ENCODE measurements at regions not wholly inside any gene's neighbourhood (a gene's known extent, or its start where the extent isn't known, plus 50 kb on each side); places are given as distances from the start of the nearest gene placed in this dataset.

DNA sequence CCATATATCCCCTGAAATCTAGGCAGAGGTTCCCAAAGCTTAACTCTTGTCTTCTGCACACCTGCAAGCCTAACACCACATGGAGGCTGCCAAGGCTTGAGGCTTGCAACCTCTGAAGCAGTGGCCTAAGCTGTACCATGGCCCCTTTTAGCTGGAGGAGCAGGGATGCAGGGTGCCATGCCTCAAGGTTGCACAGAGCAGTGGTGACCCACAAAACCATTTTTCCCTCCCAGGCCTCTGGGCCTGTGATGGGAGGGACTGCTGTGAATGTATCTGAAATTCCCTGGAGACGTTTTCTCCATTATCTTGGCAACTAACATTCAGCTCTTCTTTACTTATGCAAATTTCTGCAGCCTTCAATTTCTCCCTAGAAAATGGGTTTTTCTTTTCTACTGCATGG lies 210.0 kb upstream of the KITLG start:
- ChIA-PET CTCF (no interaction called here), POLR2A (no interaction called here)
- no peak overlapping the region for H3K27ac Mint-ChIP-seq
- H3K36me3 Mint-ChIP-seq (ENCODE audit: low read depth): no peaks in the 10 kb centered on the region
- H3K4me1 Mint-ChIP-seq: no peaks in the 10 kb centered on the region
- no peaks in the 10 kb centered on the region for H3K27me3 Mint-ChIP-seq
- H3K4me3 Mint-ChIP-seq: no peak overlapping the region
- peaks cover 13% of the 10 kb centered on the region for H3K9me3 Mint-ChIP-seq
- DNase-seq: no peak

GRCh38 chr12:88784166-88784565 lies 203.9 kb upstream of the KITLG start:
- Mint-ChIP-seq H3K27ac (no peak overlapping the region), H3K4me1 (no peaks in the 10 kb centered on the region), H3K27me3 (no peaks in the 10 kb centered on the region), H3K4me3 (no peak overlapping the region), H3K36me3 (ENCODE audit: low read depth) (no peaks in the 10 kb centered on the region), H3K9me3 (no peaks in the 10 kb centered on the region)
- ChIA-PET CTCF (no interaction called here), POLR2A (no interaction called here)
- DNase-seq: no peak

GRCh38 chr12:88782351-88782750 lies 202.1 kb upstream of the KITLG start:
- Mint-ChIP-seq H3K27me3 (no peaks in the 10 kb centered on the region), H3K36me3 (ENCODE audit: low read depth) (no peaks in the 10 kb centered on the region), H3K4me3 (no peak overlapping the region), H3K9me3 (no peaks in the 10 kb centered on the region), H3K27ac (no peak overlapping the region), H3K4me1 (no peaks in the 10 kb centered on the region)
- CTCF ChIA-PET: no interaction called here
- POLR2A ChIA-PET: no interaction called here
- no peak for DNase-seq

- no peaks in the 10 kb centered on the region for H3K27me3 Mint-ChIP-seq
- H3K4me3 Mint-ChIP-seq: no peak overlapping the region
- CTCF ChIA-PET: no interaction called here
- no peak overlapping the region for H3K27ac Mint-ChIP-seq
- no peak for DNase-seq
- no peaks in the 10 kb centered on the region for H3K36me3 Mint-ChIP-seq (ENCODE audit: low read depth)
- POLR2A ChIA-PET: no interaction called here
- no peaks in the 10 kb centered on the region for H3K9me3 Mint-ChIP-seq
- H3K4me1 Mint-ChIP-seq: no peaks in the 10 kb centered on the region
Observed at GRCh38 chr12:88781909-88782308, 201.6 kb upstream of the KITLG start.

DNA sequence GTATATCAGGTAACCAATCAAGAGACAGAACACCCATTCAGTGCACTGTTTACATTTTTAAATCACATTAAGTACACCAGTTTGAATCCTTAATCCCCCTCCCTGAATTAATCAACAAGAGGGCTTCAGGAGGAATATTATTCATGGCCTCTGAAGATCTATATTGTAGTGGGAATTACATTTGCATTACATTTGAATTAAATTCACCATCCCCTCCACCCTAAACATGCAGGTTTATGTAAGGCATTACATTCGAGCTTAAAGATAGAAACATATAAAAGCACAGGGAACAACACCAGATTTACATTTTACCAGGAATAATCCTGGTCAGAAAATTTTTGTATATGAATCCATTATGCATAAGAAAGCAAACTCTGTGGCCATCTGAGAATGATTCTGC lies 197.8 kb upstream of the KITLG start:
- CTCF ChIA-PET: no interaction called here
- POLR2A ChIA-PET: no interaction called here
- no peak for DNase-seq
- H3K27me3 Mint-ChIP-seq: no peaks in the 10 kb centered on the region
- H3K4me3 Mint-ChIP-seq: no peak overlapping the region
- no peaks in the 10 kb centered on the region for H3K4me1 Mint-ChIP-seq
- no peak overlapping the region for H3K27ac Mint-ChIP-seq
- no peaks in the 10 kb centered on the region for H3K36me3 Mint-ChIP-seq (ENCODE audit: low read depth)
- H3K9me3 Mint-ChIP-seq: no peaks in the 10 kb centered on the region

- H3K4me3 Mint-ChIP-seq: no peak overlapping the region
- no peaks in the 10 kb centered on the region for H3K36me3 Mint-ChIP-seq (ENCODE audit: low read depth)
- ChIA-PET POLR2A (no interaction called here), CTCF (no interaction called here)
- no peak for DNase-seq
- H3K27ac Mint-ChIP-seq: no peak overlapping the region
- H3K27me3 Mint-ChIP-seq: no peaks in the 10 kb centered on the region
- H3K9me3 Mint-ChIP-seq: no peaks in the 10 kb centered on the region
- H3K4me1 Mint-ChIP-seq: no peaks in the 10 kb centered on the region
Observed at GRCh38 chr12:88775742-88776151, 195.5 kb upstream of the KITLG start.

DNA sequence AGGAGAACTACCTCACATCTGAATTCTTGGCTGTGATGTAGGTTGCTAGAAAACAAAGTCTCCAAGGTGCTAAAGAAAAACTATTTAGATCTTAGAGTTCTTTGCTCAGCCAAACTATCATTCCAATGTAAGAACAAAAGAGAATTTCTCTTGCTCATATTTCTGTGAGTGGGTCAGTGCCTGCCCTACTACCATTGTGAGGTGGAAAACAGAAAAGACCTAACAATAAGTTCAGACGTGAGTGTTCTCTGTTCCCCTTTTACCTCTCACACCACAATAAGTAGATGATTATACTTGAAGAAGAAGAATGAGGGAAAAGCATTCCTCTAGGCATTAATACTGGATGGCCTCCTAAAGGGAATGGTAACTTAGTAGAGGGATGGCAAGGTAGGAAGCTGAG lies 187.4 kb upstream of the KITLG start:
- Mint-ChIP-seq H3K27ac (no peak overlapping the region), H3K4me1 (no peaks in the 10 kb centered on the region), H3K36me3 (ENCODE audit: low read depth) (no peaks in the 10 kb centered on the region), H3K27me3 (no peaks in the 10 kb centered on the region), H3K4me3 (no peak overlapping the region), H3K9me3 (no peaks in the 10 kb centered on the region)
- no peak for DNase-seq
- ChIA-PET CTCF (no interaction called here), POLR2A (no interaction called here)

- H3K4me1 Mint-ChIP-seq: no peaks in the 10 kb centered on the region
- ChIA-PET POLR2A (no interaction called here), CTCF (no interaction called here)
- H3K27ac Mint-ChIP-seq: no peak overlapping the region
- H3K9me3 Mint-ChIP-seq: no peaks in the 10 kb centered on the region
- H3K36me3 Mint-ChIP-seq (ENCODE audit: low read depth): no peaks in the 10 kb centered on the region
- no peak overlapping the region for H3K4me3 Mint-ChIP-seq
- no peak for DNase-seq
- H3K27me3 Mint-ChIP-seq: no peaks in the 10 kb centered on the region
Observed at GRCh38 chr12:88764781-88765480, 184.7 kb upstream of the KITLG start.

DNA sequence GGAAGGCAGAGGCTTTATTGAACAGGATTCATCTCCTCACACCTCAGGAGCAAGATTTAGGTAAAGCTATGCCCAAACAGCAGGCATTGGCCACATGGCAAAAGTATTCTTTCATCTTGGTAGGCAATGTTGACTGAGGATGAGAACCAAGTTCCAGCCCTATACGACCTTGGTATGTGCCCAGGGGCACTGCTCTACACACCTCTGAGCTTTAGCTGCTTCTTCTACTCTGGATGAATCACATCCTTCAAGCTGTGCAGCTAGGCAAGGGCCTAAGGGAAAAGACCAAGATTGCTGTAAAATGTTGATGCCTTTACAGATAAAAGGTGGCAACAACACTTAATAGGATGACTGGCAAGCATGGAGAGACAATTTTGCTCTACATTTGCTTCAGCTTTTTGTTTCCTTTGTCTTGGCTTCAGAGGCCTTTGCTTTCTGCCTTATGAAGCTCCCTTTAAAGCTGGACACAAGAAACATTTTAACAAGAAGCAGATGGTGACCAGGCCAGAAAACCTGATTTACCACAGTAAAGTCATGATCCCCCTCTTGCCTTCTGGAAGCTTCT lies 183.3 kb upstream of the KITLG start:
- Mint-ChIP-seq H3K4me1 (no peaks in the 10 kb centered on the region), H3K4me3 (no peak overlapping the region), H3K27ac (no peak overlapping the region), H3K36me3 (ENCODE audit: low read depth) (no peaks in the 10 kb centered on the region), H3K9me3 (no peaks in the 10 kb centered on the region), H3K27me3 (no peaks in the 10 kb centered on the region)
- ChIA-PET POLR2A (no interaction called here), CTCF (no interaction called here)
- DNase-seq: no peak

- CTCF ChIA-PET: no interaction called here
- Mint-ChIP-seq H3K4me1 (no peaks in the 10 kb centered on the region), H3K9me3 (no peaks in the 10 kb centered on the region)
Observed at GRCh38 chr12:88758176-88758575, 177.9 kb upstream of the KITLG start.

DNA sequence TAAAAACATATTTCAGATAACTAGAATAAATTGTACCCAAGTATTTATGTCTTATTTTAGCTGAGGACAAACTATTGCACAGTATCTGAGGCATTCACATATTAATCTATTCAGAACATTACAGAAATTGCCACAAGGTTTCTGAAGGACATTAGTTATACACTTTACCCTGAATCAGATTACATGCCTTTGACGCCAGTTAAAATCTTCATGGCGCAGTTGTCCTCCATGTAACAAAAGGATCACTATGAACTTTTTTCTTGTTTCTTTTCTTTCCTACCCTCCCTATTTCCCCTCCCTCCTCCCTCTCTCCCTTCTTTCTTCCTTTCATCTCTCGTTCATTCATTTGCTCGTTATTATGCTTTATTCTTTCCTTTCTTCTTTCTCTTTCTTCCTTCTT lies 176.6 kb upstream of the KITLG start:
- CTCF ChIA-PET: no interaction called here
- POLR2A ChIA-PET: no interaction called here
- Mint-ChIP-seq H3K27ac (no peak overlapping the region), H3K27me3 (no peaks in the 10 kb centered on the region), H3K4me3 (no peak overlapping the region), H3K9me3 (no peaks in the 10 kb centered on the region), H3K4me1 (no peaks in the 10 kb centered on the region), H3K36me3 (ENCODE audit: low read depth) (no peaks in the 10 kb centered on the region)
- DNase-seq: no peak

More at GRCh38 chr12:88758176-88758575, 177.9 kb upstream of the KITLG start:
- Mint-ChIP-seq H3K4me3 (no peak overlapping the region), H3K36me3 (ENCODE audit: low read depth) (no peaks in the 10 kb centered on the region), H3K27ac (no peak overlapping the region), H3K27me3 (no peaks in the 10 kb centered on the region)
- DNase-seq: no peak
- POLR2A ChIA-PET: no interaction called here

GRCh38 chr12:88756153-88756552 lies 175.9 kb upstream of the KITLG start:
- no peaks in the 10 kb centered on the region for H3K27me3 Mint-ChIP-seq

DNA sequence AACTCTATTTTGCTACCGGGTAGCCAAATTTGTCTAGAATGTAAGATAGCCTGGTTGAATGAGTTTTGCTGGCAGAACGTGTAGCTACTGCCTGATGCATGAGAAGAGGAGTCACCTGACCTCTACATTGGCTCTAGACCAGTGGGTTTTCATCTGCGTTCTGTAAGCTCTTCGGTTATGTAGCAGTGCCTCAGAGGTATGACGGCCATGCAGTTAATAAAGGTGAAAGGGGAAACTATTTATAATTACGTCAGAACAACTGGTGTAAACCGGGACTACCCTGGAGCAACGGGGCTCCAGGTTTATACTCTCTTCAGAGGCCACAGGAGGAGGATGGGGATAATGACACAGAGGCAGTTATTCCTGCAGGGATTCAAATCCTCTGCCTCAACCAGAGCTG lies 173.4 kb upstream of the KITLG start:
- DNase-seq: no peak
- Mint-ChIP-seq H3K4me1 (no peaks in the 10 kb centered on the region), H3K36me3 (ENCODE audit: low read depth) (no peaks in the 10 kb centered on the region), H3K4me3 (no peak overlapping the region), H3K27me3 (no peaks in the 10 kb centered on the region), H3K9me3 (no peaks in the 10 kb centered on the region), H3K27ac (no peak overlapping the region)
- ChIA-PET CTCF (no interaction called here), POLR2A (no interaction called here)

More at GRCh38 chr12:88756153-88756552, 175.9 kb upstream of the KITLG start:
- DNase-seq: no peak
- H3K9me3 Mint-ChIP-seq: no peaks in the 10 kb centered on the region
- H3K4me3 Mint-ChIP-seq: no peak overlapping the region
- no peaks in the 10 kb centered on the region for H3K4me1 Mint-ChIP-seq
- POLR2A ChIA-PET: no interaction called here
- CTCF ChIA-PET: no interaction called here
- no peak overlapping the region for H3K27ac Mint-ChIP-seq
- H3K36me3 Mint-ChIP-seq (ENCODE audit: low read depth): no peaks in the 10 kb centered on the region

- POLR2A ChIA-PET: no interaction called here
- Mint-ChIP-seq H3K27ac (no peak overlapping the region), H3K4me1 (no peaks in the 10 kb centered on the region), H3K4me3 (no peak overlapping the region), H3K27me3 (no peaks in the 10 kb centered on the region), H3K9me3 (no peaks in the 10 kb centered on the region), H3K36me3 (ENCODE audit: low read depth) (no peaks in the 10 kb centered on the region)
- CTCF ChIA-PET: no interaction called here
- DNase-seq: no peak
Observed at GRCh38 chr12:88753066-88753465, 172.8 kb upstream of the KITLG start.

Data from activated CD4-positive, alpha-beta memory T cell treated with anti-CD3 and anti-CD28 coated beads, Interleukin-2, amount 10 ng/mL, durations not matched to agents 7 days and 5 days (primary cell).